ENCODE measurements at regions not wholly inside any gene's neighbourhood (a gene's known extent, or its start where the extent isn't known, plus 50 kb on each side); places are given as distances from the start of the nearest gene placed in this dataset.
"Not testable (repeated sequence)": the region's sequence is repeated elsewhere in the genome, so short reads cannot be mapped to it uniquely, and the experiment has no call there.

- DNase-seq (no peak), ATAC-seq (ENCODE audit: low FRiP score) (no peak)
- intact Hi-C loops (cut with DNase I): no loop called here
- Histone ChIP-seq H3K4me3 (ENCODE audit: low read length in 2 of 2) (no peak overlapping the region), H3K9me3 (ENCODE audit: control insufficient read depth, low read length) (no peaks in the 10 kb centered on the region), H3K36me3 (ENCODE audit: control insufficient read depth in 1 of 2, insufficient read depth in 2 of 2, low read length in 1 of 2) (no peaks in the 10 kb centered on the region), H3K4me1 (ENCODE audit: control insufficient read depth in 1 of 2, insufficient read depth in 2 of 2, low read length in 2 of 2) (no peaks in the 10 kb centered on the region), H3K27ac (ENCODE audit: low read depth in 1 of 2, low read length in 2 of 2) (no peak overlapping the region), H3K27me3 (ENCODE audit: control insufficient read depth in 1 of 2, insufficient read depth in 2 of 2, low read length in 1 of 2) (no peaks in the 10 kb centered on the region)
- 67 to 69% methylated on average over 3 of the region's 3 CpGs for WGBS, 2 donors
Observed at GRCh38 chr18:14979875-14980274, 231.9 kb downstream of the ANKRD30B start.

- H3K4me3 ChIP-seq (ENCODE audit: low read length in 2 of 2); H3K9me3 ChIP-seq (ENCODE audit: control insufficient read depth, low read length); H3K27me3 ChIP-seq (ENCODE audit: control insufficient read depth in 1 of 2, insufficient read depth in 2 of 2, low read length in 1 of 2); ATAC-seq (ENCODE audit: low FRiP score); DNase-seq; H3K4me1 ChIP-seq (ENCODE audit: control insufficient read depth in 1 of 2, insufficient read depth in 2 of 2, low read length in 2 of 2); intact Hi-C loops (cut with DNase I); H3K27ac ChIP-seq (ENCODE audit: low read depth in 1 of 2, low read length in 2 of 2); H3K36me3 ChIP-seq (ENCODE audit: control insufficient read depth in 1 of 2, insufficient read depth in 2 of 2, low read length in 1 of 2): not testable (repeated sequence)
- WGBS, 2 donors: 48 to 55% methylated on average over 2 of the region's 2 CpGs
Observed at GRCh38 chr18:14984531-14984930, 236.6 kb downstream of the ANKRD30B start.

GRCh38 chr18:14985291-14986013 lies 237.5 kb downstream of the ANKRD30B start:
- H3K4me3 ChIP-seq (ENCODE audit: low read length in 2 of 2); H3K4me1 ChIP-seq (ENCODE audit: control insufficient read depth in 1 of 2, insufficient read depth in 2 of 2, low read length in 2 of 2); H3K27me3 ChIP-seq (ENCODE audit: control insufficient read depth in 1 of 2, insufficient read depth in 2 of 2, low read length in 1 of 2); intact Hi-C loops (cut with DNase I); ATAC-seq (ENCODE audit: low FRiP score); H3K36me3 ChIP-seq (ENCODE audit: control insufficient read depth in 1 of 2, insufficient read depth in 2 of 2, low read length in 1 of 2); H3K9me3 ChIP-seq (ENCODE audit: control insufficient read depth, low read length); H3K27ac ChIP-seq (ENCODE audit: low read depth in 1 of 2, low read length in 2 of 2); DNase-seq: not testable (repeated sequence)
- WGBS, 2 donors: 90 to 91% methylated on average over 20 of the region's 20 CpGs

- WGBS, 2 donors: 71 to 73% methylated on average over 3 of the region's 3 CpGs
- H3K4me1 ChIP-seq (ENCODE audit: control insufficient read depth in 1 of 2, insufficient read depth in 2 of 2, low read length in 2 of 2); ATAC-seq (ENCODE audit: low FRiP score); H3K27ac ChIP-seq (ENCODE audit: low read depth in 1 of 2, low read length in 2 of 2); intact Hi-C loops (cut with DNase I); DNase-seq; H3K4me3 ChIP-seq (ENCODE audit: low read length in 2 of 2); H3K9me3 ChIP-seq (ENCODE audit: control insufficient read depth, low read length); H3K36me3 ChIP-seq (ENCODE audit: control insufficient read depth in 1 of 2, insufficient read depth in 2 of 2, low read length in 1 of 2); H3K27me3 ChIP-seq (ENCODE audit: control insufficient read depth in 1 of 2, insufficient read depth in 2 of 2, low read length in 1 of 2): not testable (repeated sequence)
Observed at GRCh38 chr18:14987377-14987776, 239.4 kb downstream of the ANKRD30B start.

GRCh38 chr18:14987960-14988710 lies 240.2 kb downstream of the ANKRD30B start:
- DNase-seq; H3K9me3 ChIP-seq (ENCODE audit: control insufficient read depth, low read length); H3K4me3 ChIP-seq (ENCODE audit: low read length in 2 of 2); H3K27ac ChIP-seq (ENCODE audit: low read depth in 1 of 2, low read length in 2 of 2); intact Hi-C loops (cut with DNase I); H3K36me3 ChIP-seq (ENCODE audit: control insufficient read depth in 1 of 2, insufficient read depth in 2 of 2, low read length in 1 of 2); H3K4me1 ChIP-seq (ENCODE audit: control insufficient read depth in 1 of 2, insufficient read depth in 2 of 2, low read length in 2 of 2); H3K27me3 ChIP-seq (ENCODE audit: control insufficient read depth in 1 of 2, insufficient read depth in 2 of 2, low read length in 1 of 2); ATAC-seq (ENCODE audit: low FRiP score): not testable (repeated sequence)
- 74 to 78% methylated on average over 6 to 8 of the region's 8 CpGs for WGBS, 2 donors

GRCh38 chr18:14989569-14989968 lies 241.6 kb downstream of the ANKRD30B start:
- H3K27me3 ChIP-seq (ENCODE audit: control insufficient read depth in 1 of 2, insufficient read depth in 2 of 2, low read length in 1 of 2); H3K36me3 ChIP-seq (ENCODE audit: control insufficient read depth in 1 of 2, insufficient read depth in 2 of 2, low read length in 1 of 2); H3K27ac ChIP-seq (ENCODE audit: low read depth in 1 of 2, low read length in 2 of 2); DNase-seq; H3K4me1 ChIP-seq (ENCODE audit: control insufficient read depth in 1 of 2, insufficient read depth in 2 of 2, low read length in 2 of 2); H3K9me3 ChIP-seq (ENCODE audit: control insufficient read depth, low read length); H3K4me3 ChIP-seq (ENCODE audit: low read length in 2 of 2); ATAC-seq (ENCODE audit: low FRiP score); intact Hi-C loops (cut with DNase I): not testable (repeated sequence)
- 65 to 83% methylated on average over 3 of the region's 3 CpGs for WGBS, 2 donors

- intact Hi-C loops (cut with DNase I): not testable (repeated sequence)
Observed at GRCh38 chr18:14991934-14992445, 244.0 kb downstream of the ANKRD30B start.

GRCh38 chr18:14992758-14993157 lies 244.8 kb downstream of the ANKRD30B start:
- H3K27ac ChIP-seq (ENCODE audit: low read depth in 1 of 2, low read length in 2 of 2); ATAC-seq (ENCODE audit: low FRiP score); DNase-seq; H3K4me1 ChIP-seq (ENCODE audit: control insufficient read depth in 1 of 2, insufficient read depth in 2 of 2, low read length in 2 of 2); H3K4me3 ChIP-seq (ENCODE audit: low read length in 2 of 2); H3K9me3 ChIP-seq (ENCODE audit: control insufficient read depth, low read length); H3K27me3 ChIP-seq (ENCODE audit: control insufficient read depth in 1 of 2, insufficient read depth in 2 of 2, low read length in 1 of 2); H3K36me3 ChIP-seq (ENCODE audit: control insufficient read depth in 1 of 2, insufficient read depth in 2 of 2, low read length in 1 of 2); intact Hi-C loops (cut with DNase I): not testable (repeated sequence)
- 84 to 85% methylated on average over 2 of the region's 2 CpGs for WGBS, 2 donors

More at GRCh38 chr18:14991934-14992445, 244.0 kb downstream of the ANKRD30B start:
- H3K27me3 ChIP-seq (ENCODE audit: control insufficient read depth in 1 of 2, insufficient read depth in 2 of 2, low read length in 1 of 2); DNase-seq; ATAC-seq (ENCODE audit: low FRiP score); H3K27ac ChIP-seq (ENCODE audit: low read depth in 1 of 2, low read length in 2 of 2); H3K36me3 ChIP-seq (ENCODE audit: control insufficient read depth in 1 of 2, insufficient read depth in 2 of 2, low read length in 1 of 2); H3K9me3 ChIP-seq (ENCODE audit: control insufficient read depth, low read length); H3K4me1 ChIP-seq (ENCODE audit: control insufficient read depth in 1 of 2, insufficient read depth in 2 of 2, low read length in 2 of 2); H3K4me3 ChIP-seq (ENCODE audit: low read length in 2 of 2): not testable (repeated sequence)
- WGBS, 2 donors: 78 to 88% methylated on average over 7 of the region's 7 CpGs

GRCh38 chr18:14995023-14995422 lies 247.1 kb downstream of the ANKRD30B start:
- H3K4me1 ChIP-seq (ENCODE audit: control insufficient read depth in 1 of 2, insufficient read depth in 2 of 2, low read length in 2 of 2); H3K4me3 ChIP-seq (ENCODE audit: low read length in 2 of 2); H3K27me3 ChIP-seq (ENCODE audit: control insufficient read depth in 1 of 2, insufficient read depth in 2 of 2, low read length in 1 of 2); H3K36me3 ChIP-seq (ENCODE audit: control insufficient read depth in 1 of 2, insufficient read depth in 2 of 2, low read length in 1 of 2); DNase-seq; intact Hi-C loops (cut with DNase I); ATAC-seq (ENCODE audit: low FRiP score); H3K9me3 ChIP-seq (ENCODE audit: control insufficient read depth, low read length); H3K27ac ChIP-seq (ENCODE audit: low read depth in 1 of 2, low read length in 2 of 2): not testable (repeated sequence)
- 69 to 78% methylated on average over 3 of the region's 3 CpGs for WGBS, 2 donors

Data from aorta (tissue), 5 donors.